ENCODE measurements at regions not wholly inside any gene's neighbourhood (a gene's known extent, or its start where the extent isn't known, plus 50 kb on each side); places are given as distances from the start of the nearest gene placed in this dataset.

DNA sequence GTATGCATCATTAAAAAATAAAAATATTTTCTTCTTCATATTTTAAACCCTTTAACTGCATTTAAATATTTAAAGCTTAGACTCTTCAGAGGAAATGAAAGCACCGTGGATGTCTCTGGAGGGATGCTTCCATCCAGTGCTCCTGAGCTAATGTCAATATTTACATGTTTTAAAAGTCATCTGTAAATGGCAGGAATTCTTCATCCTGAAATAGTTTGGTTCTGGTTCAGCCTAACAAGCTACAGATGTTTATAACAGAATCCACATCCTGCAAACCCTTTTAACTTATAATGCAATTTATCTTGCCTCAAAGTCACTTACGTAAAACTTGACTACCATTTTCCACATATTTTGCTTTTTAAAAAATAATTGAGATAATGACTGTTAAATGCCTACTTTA lies 1207.3 kb downstream of the SLC16A7 start:
- no peak for TF ChIP-seq CTCF (IDR thresholded peaks at IDR 0.05; ENCODE audit: low read depth, low read length, missing control alignments)
- no peak overlapping the region for H3K4me3 ChIP-seq (replicated peaks; ENCODE audit: low read depth, low read length)
- DNase-seq (ENCODE audit: extremely low read depth, low read depth) = no peak

- no peak for DNase-seq (ENCODE audit: extremely low read depth, low read depth)
- no peak for TF ChIP-seq CTCF (IDR thresholded peaks at IDR 0.05; ENCODE audit: low read depth, low read length, missing control alignments)
- H3K4me3 ChIP-seq (replicated peaks; ENCODE audit: low read depth, low read length) = no peak overlapping the region
These were observed 1209.5 kb downstream of the SLC16A7 start for GRCh38 chr12:60805364-60805763.

DNA sequence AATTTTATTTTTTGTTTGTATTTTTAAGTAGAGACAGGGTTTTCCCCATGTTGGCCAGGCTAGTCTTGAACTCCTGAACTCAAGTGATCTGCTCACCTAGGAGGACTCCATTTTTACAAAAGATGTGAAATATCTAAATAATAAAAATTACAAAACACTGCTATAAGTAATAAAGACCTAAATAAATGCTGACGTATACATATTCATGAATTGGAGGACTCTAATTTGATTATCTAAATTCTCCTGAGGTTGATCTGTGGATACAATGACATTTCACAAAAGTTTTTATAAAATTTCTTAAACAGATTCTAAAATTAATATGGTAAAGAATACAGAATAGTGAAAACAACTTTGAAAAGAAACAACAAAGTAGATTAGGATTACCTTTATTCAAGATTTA lies 1224.0 kb downstream of the SLC16A7 start:
- no peak for DNase-seq (ENCODE audit: extremely low read depth, low read depth)
- no peak for TF ChIP-seq CTCF (IDR thresholded peaks at IDR 0.05; ENCODE audit: low read depth, low read length, missing control alignments)
- no peak overlapping the region for H3K4me3 ChIP-seq (replicated peaks; ENCODE audit: low read depth, low read length)

DNA sequence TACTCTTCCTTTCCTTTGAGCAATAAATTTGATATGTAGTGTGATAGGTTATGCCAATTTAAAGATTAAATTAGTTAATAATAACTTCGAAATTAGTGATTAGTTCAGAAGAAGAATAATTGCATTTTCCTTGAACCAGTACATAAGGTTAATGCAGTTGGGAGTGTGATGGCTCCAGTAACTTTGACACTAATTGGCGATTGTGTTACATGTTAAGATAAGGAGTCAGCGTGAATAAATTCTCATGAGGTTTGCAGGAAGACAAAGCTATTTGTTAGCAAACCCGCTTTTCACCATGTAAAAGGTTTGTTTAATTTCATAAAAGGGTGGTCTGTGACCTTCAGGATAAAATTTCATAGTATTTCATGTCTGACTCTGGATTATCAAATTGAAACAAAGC lies 1226.8 kb downstream of the SLC16A7 start:
- DNase-seq (ENCODE audit: extremely low read depth, low read depth) = no peak

DNA sequence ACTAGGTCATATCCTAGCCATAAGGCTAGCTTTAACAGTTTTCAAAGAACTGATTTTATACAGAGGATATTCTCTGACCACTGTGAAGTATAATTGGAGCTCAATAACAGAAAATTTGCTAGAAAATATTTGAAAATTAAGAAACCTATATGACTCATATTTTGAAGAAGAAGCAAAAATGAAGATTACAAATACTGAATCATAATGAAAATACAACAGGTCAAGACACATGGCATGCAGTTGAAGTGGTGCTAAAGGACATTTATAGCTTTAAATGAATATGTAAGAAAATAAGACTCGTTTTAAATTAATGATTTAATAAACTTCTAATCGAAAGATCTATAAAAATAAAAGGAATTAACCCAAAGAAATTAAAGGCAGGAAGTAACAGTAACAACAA lies 1234.6 kb downstream of the SLC16A7 start:
- DNase-seq (ENCODE audit: extremely low read depth, low read depth) = no peak
- no peak overlapping the region for H3K4me3 ChIP-seq (replicated peaks; ENCODE audit: low read depth, low read length)
- no peak for TF ChIP-seq CTCF (IDR thresholded peaks at IDR 0.05; ENCODE audit: low read depth, low read length, missing control alignments)

More for the DNA sequence above, 1226.8 kb downstream of the SLC16A7 start:
- no peak for TF ChIP-seq CTCF (IDR thresholded peaks at IDR 0.05; ENCODE audit: low read depth, low read length, missing control alignments)
- no peak overlapping the region for H3K4me3 ChIP-seq (replicated peaks; ENCODE audit: low read depth, low read length)

- no peak for DNase-seq (ENCODE audit: extremely low read depth, low read depth)
- no peak overlapping the region for H3K4me3 ChIP-seq (replicated peaks; ENCODE audit: low read depth, low read length)
- no peak for TF ChIP-seq CTCF (IDR thresholded peaks at IDR 0.05; ENCODE audit: low read depth, low read length, missing control alignments)
These were observed 1236.5 kb downstream of the SLC16A7 start for GRCh38 chr12:60832290-60832689.

DNA sequence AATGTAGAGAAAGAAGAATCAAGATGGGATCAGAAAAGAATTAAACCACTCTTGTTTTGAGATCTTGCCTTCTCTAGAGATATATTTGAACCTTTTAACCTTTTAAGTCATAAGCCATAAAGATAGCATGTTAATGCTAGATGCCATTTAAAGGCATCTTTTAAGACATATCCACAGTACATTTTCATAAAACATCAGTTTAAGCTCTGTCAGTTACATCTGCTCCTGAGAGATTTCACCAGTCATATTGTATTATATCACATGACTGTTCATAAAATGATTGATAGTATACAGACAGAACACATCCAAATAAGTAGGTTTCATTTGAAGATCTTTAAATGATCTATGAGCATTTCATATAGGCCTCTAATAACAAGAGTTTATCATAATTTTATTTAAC lies 1238.5 kb downstream of the SLC16A7 start:
- no peak for TF ChIP-seq CTCF (IDR thresholded peaks at IDR 0.05; ENCODE audit: low read depth, low read length, missing control alignments)
- H3K4me3 ChIP-seq (replicated peaks; ENCODE audit: low read depth, low read length) = no peak overlapping the region
- DNase-seq (ENCODE audit: extremely low read depth, low read depth) = no peak

All from HFF-Myc (cell line).